Endothelial cell of umbilical vein (primary cell): ENCODE measurements at regions not wholly inside any gene's neighbourhood (a gene's known extent, or its start where the extent isn't known, plus 50 kb on each side); places are given as distances from the start of the nearest gene placed in this dataset.

ENCODE experiments used
- BruUV-seq: library from RNA; stranded (reverse); fragments of 400-500 nt; replicated peaks from 2 replicates; lab custom pipeline; 2021; lab: Mats Ljungman, UMichigan
- CTCF ChIA-PET: fragments of 300-600, 350-600 bp; sonication (Branson Sonifier 250); formaldehyde crosslinking; loops from one replicate; lab custom pipeline; 2021; ENCODE audit warnings: antibody characterized with exemption, inconsistent platforms; lab: Charles Lee
- POLR2A ChIA-PET: fragments of 300-600, 350-600 bp; sonication (Branson Sonifier 250); formaldehyde crosslinking; loops from one replicate; lab custom pipeline; 2021; ENCODE audit warnings: antibody characterized with exemption, inconsistent platforms; lab: Charles Lee
- DNase-seq: peaks from one replicate; pipeline ENCODE4 v3.0.0-alpha.2; 2011; ENCODE audit warnings: low read depth, low spot score
- FAIRE-seq: peaks from 2 replicates; lab custom pipeline; 2011; peaks lifted over from hg19 to GRCh38; lab: Jason Lieb, UNC
- H2AFZ ChIP-seq: 2 replicates; pipeline ENCODE4 v1.6.0; 2012; ENCODE audit warnings: low read depth, low read length, control low read depth, inconsistent platforms
- H3K27ac ChIP-seq: 2 replicates; pipeline ENCODE4 v1.5.1; 2011; ENCODE audit warnings: low read depth, mild to moderate bottlenecking, control low read depth, low read length, moderate library complexity; ENCODE audit not compliant: insufficient read depth
- H3K27me3 ChIP-seq, 2 experiments: 2 replicates each; pipeline versions ENCODE4 v1.6.0 to v1.6.1; 2011; ENCODE audit warnings: low read length in 2 of 2, mixed read lengths in 1 of 2; ENCODE audit not compliant: control insufficient read depth in 2 of 2, insufficient read depth in 2 of 2
- H3K36me3 ChIP-seq, 2 experiments: 2 replicates in 1 of 2; 3 replicates in 1 of 2; pipeline ENCODE4 v1.5.1; 2011; ENCODE audit warnings: low read length in 2 of 2, mild to moderate bottlenecking in 1 of 2, moderate library complexity in 1 of 2; ENCODE audit not compliant: control insufficient read depth in 2 of 2, insufficient read depth in 2 of 2; ENCODE audit errors: extremely low read depth in 1 of 2
- H3K4me1 ChIP-seq: 3 replicates; pipeline ENCODE4 v1.5.1; 2011; ENCODE audit warnings: mild to moderate bottlenecking, low read length; ENCODE audit not compliant: control insufficient read depth, insufficient read depth; ENCODE audit errors: extremely low read depth
- H3K4me2 ChIP-seq: 2 replicates; pipeline ENCODE4 v1.6.1; 2011; ENCODE audit warnings: low read length, control low read depth, mixed read lengths; ENCODE audit not compliant: insufficient read depth
- H3K4me3 ChIP-seq, 3 experiments: fragments of 200-600 bp in 1 of 3; sonication (generic), shearing (Covaris generic) in 1 of 3; replicated peaks in 1 of 3; 2 replicates each; pipeline ENCODE4 v1.5.1; 2011 to 2016; ENCODE audit warnings: control low read depth in 3 of 3, low read length in 3 of 3, mild to moderate bottlenecking in 2 of 3, inconsistent platforms in 1 of 3, low read depth in 1 of 3, moderate library complexity in 1 of 3; ENCODE audit not compliant: insufficient read depth in 1 of 3
- H3K79me2 ChIP-seq: 2 replicates; pipeline ENCODE4 v1.6.0; 2012; ENCODE audit warnings: low read length, inconsistent platforms; ENCODE audit not compliant: control insufficient read depth, insufficient read depth
- H3K9ac ChIP-seq: replicated peaks from 2 replicates; pipeline ENCODE3; 2011; ENCODE audit warnings: low read length, control low read depth; ENCODE audit not compliant: insufficient read depth; ENCODE audit errors: extremely low read depth
- H3K9me1 ChIP-seq: replicated peaks from 3 replicates; pipeline ENCODE4 v1.6.0; 2011; ENCODE audit warnings: mild to moderate bottlenecking, low read length; ENCODE audit not compliant: control insufficient read depth, insufficient read depth; ENCODE audit errors: extremely low read depth
- H3K9me3 ChIP-seq: replicated peaks from 2 replicates; pipeline ENCODE4 v1.5.1; 2012; ENCODE audit warnings: low read length, inconsistent platforms; ENCODE audit not compliant: control insufficient read depth, insufficient read depth
- H4K20me1 ChIP-seq: replicated peaks from 2 replicates; pipeline ENCODE3; 2011; ENCODE audit warnings: mild to moderate bottlenecking, low read length; ENCODE audit not compliant: control insufficient read depth, insufficient read depth; ENCODE audit errors: extremely low read depth
- EZH2 ChIP-seq: IDR thresholded peaks from 2 replicates; pipeline ENCODE4 v1.6.1; 2012; ENCODE audit warnings: borderline replicate concordance, low read depth, mild to moderate bottlenecking, moderate library complexity, low read length, inconsistent platforms; ENCODE audit not compliant: severe bottlenecking
- FOS ChIP-seq: IDR thresholded peaks from 2 replicates; pipeline ENCODE4 v1.6.1; 2011; ENCODE audit warnings: mild to moderate bottlenecking, low read length, moderate library complexity, borderline replicate concordance; ENCODE audit not compliant: insufficient read depth
- GATA2 ChIP-seq: IDR thresholded peaks from 2 replicates; pipeline ENCODE4 v1.7.0; 2011; ENCODE audit warnings: low read depth, mild to moderate bottlenecking, moderate library complexity, mixed read lengths, low read length; ENCODE audit not compliant: insufficient read length, insufficient read depth
- JUN ChIP-seq: IDR thresholded peaks from 2 replicates; pipeline ENCODE4 v1.6.1; 2011; ENCODE audit warnings: borderline replicate concordance, low read depth; ENCODE audit not compliant: insufficient read length, insufficient read depth
- MYC ChIP-seq: IDR thresholded peaks from one replicate; pipeline ENCODE4 v1.6.1; 2011; ENCODE audit warnings: mild to moderate bottlenecking, low read depth, low read length
- POLR2A ChIP-seq: IDR thresholded peaks from 2 replicates; pipeline ENCODE4 v1.6.1; 2012; ENCODE audit warnings: low read depth, mild to moderate bottlenecking, control low read depth, low read length
- POLR2AphosphoS5 ChIP-seq: IDR thresholded peaks from 2 replicates; pipeline ENCODE4 v1.6.1; 2012; ENCODE audit warnings: low read depth, mild to moderate bottlenecking, control low read depth, low read length, moderate library complexity; ENCODE audit not compliant: insufficient read depth
- dilution Hi-C: fragments of 300-500 bp; cut with MboI; formaldehyde crosslinking; loops from one replicate; pipeline ENCODE4 v1.15.0; 2019; ENCODE audit warnings: low sequenced_read_pairs; ENCODE audit not compliant: extremely low pct_ligation_motif_present
- intact Hi-C: fragments of 100-400 bp; cut with micrococcal nuclease; formaldehyde crosslinking; loops from one replicate; pipeline ENCODE4 v1.10.0; 2022
- TF ChIP-seq, protein P1 (sequence below): IDR thresholded peaks from 2 replicates; pipeline ENCODE4 v1.6.1; 2011; ENCODE audit not compliant: insufficient read depth, insufficient read length
- TF ChIP-seq, protein P2 (sequence below), 2 donors: IDR thresholded peaks; 1 replicate in 1 of 2; 2 replicates in 1 of 2; pipeline ENCODE4 v1.5.1; 2011; ENCODE audit warnings: low read length in 2 of 2, mild to moderate bottlenecking in 2 of 2, moderate library complexity in 2 of 2, control low read depth in 1 of 2, inconsistent platforms in 1 of 2, low read depth in 1 of 2; ENCODE audit not compliant: insufficient read depth in 1 of 2; ENCODE audit errors: extremely low read depth in 1 of 2

DNA sequence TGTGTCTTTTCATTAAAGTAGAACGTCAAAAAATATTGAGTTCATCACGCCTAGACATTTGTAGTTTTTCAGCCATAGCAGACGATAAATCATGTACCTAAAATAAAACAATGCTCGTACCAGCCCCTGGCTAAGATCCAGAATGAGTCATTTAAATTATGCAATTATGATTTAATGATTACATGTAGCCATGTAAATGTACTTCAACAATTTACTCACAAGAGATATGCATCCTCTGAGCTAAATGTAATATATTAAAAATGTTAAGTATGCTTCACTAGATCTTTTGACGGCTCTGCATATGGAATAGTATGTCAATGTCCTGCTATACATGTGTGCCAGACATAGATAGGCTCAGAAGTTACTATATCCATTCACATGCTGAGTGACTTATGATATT is 1077.8 kb downstream of the ARAP2 start:
- no peak for FAIRE-seq
- Histone ChIP-seq H4K20me1 (no peaks in the 10 kb centered on the region), H3K4me2 (no peak overlapping the region), H3K4me3 (no peak overlapping the region), H3K9me1 (no peaks in the 10 kb centered on the region), H3K9ac (no peak overlapping the region), H3K4me1 (no peaks in the 10 kb centered on the region), H3K9me3 (no peaks in the 10 kb centered on the region), H3K79me2 (no peaks in the 10 kb centered on the region), H2AFZ (no peak overlapping the region), H3K36me3 (no peaks in the 10 kb centered on the region), H3K27me3 (no peaks in the 10 kb centered on the region), H3K27ac (no peak overlapping the region)
- intact Hi-C loops, result no loop called here
- POLR2A ChIA-PET, result no interaction called here
- DNase-seq, result no peak
- TF ChIP-seq JUN, result no peak
- no TSS peak for BruUV-seq
- CTCF ChIA-PET, result no interaction called here
- dilution Hi-C loops, result no loop called here

DNA sequence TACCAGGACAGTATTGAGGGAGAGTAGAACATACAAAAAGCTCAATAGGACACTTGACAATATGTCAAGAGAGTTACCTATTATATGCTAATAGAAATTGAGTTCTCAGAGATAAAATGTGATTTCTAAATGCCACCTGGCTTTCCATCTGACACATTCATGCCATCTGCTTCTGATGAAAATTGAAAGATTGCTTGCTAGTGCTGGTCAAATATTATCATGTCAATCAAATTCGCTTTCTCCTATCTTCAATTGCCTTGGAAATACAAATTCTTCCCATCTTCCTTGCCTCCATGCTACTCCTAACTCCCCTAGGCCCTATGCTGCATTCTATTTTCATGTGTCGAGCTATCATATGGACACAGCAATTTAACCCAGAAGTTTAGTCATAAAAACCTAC is 1076.9 kb downstream of the ARAP2 start:
- Histone ChIP-seq H3K27me3 (no peaks in the 10 kb centered on the region), H3K27ac (no peak overlapping the region), H3K79me2 (no peaks in the 10 kb centered on the region), H2AFZ (no peak overlapping the region), H3K4me1 (no peaks in the 10 kb centered on the region), H3K36me3 (no peaks in the 10 kb centered on the region), H3K4me2 (no peak overlapping the region), H3K9me1 (no peaks in the 10 kb centered on the region), H3K9me3 (no peaks in the 10 kb centered on the region), H3K4me3 (no peak overlapping the region), H3K9ac (no peak overlapping the region), H4K20me1 (no peaks in the 10 kb centered on the region)
- DNase-seq (no peak), FAIRE-seq (no peak)
- no peak for TF ChIP-seq GATA2
- TF ChIP-seq JUN, result no peak
- TF ChIP-seq POLR2AphosphoS5, result no peak
- TF ChIP-seq MYC, result no peak
- TF ChIP-seq, protein P1, sequence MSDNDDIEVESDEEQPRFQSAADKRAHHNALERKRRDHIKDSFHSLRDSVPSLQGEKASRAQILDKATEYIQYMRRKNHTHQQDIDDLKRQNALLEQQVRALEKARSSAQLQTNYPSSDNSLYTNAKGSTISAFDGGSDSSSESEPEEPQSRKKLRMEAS, result no peak
- no peak for TF ChIP-seq EZH2
- no peak for TF ChIP-seq FOS
- TF ChIP-seq, protein P2, sequence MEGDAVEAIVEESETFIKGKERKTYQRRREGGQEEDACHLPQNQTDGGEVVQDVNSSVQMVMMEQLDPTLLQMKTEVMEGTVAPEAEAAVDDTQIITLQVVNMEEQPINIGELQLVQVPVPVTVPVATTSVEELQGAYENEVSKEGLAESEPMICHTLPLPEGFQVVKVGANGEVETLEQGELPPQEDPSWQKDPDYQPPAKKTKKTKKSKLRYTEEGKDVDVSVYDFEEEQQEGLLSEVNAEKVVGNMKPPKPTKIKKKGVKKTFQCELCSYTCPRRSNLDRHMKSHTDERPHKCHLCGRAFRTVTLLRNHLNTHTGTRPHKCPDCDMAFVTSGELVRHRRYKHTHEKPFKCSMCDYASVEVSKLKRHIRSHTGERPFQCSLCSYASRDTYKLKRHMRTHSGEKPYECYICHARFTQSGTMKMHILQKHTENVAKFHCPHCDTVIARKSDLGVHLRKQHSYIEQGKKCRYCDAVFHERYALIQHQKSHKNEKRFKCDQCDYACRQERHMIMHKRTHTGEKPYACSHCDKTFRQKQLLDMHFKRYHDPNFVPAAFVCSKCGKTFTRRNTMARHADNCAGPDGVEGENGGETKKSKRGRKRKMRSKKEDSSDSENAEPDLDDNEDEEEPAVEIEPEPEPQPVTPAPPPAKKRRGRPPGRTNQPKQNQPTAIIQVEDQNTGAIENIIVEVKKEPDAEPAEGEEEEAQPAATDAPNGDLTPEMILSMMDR (IDR thresholded peaks at IDR 0.05; ENCODE audit: extremely low read depth in 1 of 2, insufficient read depth in 1 of 2, low read depth in 1 of 2, low read length in 2 of 2), result no peak
- no peak for TF ChIP-seq POLR2A
- intact Hi-C loops (no loop called here), dilution Hi-C loops (no loop called here)
- CTCF ChIA-PET, result no interaction called here
- POLR2A ChIA-PET, result no interaction called here
- BruUV-seq, result no TSS peak
